ENCODE measurements at regions not wholly inside any gene's neighbourhood (a gene's known extent, or its start where the extent isn't known, plus 50 kb on each side); places are given as distances from the start of the nearest gene placed in this dataset.

DNA sequence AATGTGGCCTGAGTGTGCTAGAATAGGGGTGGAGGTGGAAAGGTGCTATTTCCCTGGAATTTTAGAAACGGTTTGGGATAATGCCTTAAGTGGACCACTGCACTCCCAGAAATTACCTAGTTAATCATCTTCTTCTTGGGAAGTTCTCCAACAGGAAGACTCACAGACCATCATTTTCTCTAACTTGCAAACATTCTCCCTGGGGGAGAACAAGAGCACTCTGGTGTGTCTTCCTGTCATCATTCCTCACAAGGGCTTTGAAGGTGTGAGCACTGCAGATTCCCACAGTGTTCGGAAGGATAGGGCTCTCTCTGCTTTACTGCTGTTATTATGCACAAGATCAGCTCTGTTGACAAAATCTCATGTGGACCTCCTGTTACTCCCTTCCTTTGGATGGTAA lies 54.9 kb upstream of the TSPAN2 start:
- H3K4me1 Mint-ChIP-seq = peaks cover 18% of the 10 kb centered on the region
- no peak overlapping the region for H3K4me3 Mint-ChIP-seq
- ATAC-seq = no peak
- no peaks in the 10 kb centered on the region for H3K9me3 Mint-ChIP-seq
- H3K27ac Mint-ChIP-seq = no peak overlapping the region
- H3K27me3 Mint-ChIP-seq = peaks cover 42% of the 10 kb centered on the region
- no peak for DNase-seq

DNA sequence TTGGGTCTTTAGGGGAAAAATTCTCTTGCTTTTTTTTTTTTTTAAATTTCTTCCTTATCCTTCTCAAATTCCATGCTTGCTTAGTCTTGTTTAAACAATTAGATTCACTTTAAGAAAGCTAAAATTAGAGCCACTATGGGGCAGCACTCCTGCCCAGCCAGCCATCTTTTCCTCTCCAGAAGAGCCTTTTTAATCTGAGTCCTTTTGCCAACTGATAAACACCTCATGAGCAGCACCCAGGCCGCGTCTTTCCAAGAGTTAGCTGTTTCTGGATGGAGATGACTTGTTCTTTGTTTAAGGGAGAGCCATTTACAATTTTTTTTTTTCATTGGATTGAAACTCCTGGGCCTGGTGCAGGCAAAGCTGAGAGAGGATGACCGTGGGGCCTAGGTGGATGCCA lies 53.3 kb upstream of the TSPAN2 start:
- Mint-ChIP-seq H3K4me3 (no peak overlapping the region), H3K4me1 (peaks cover 15% of the 10 kb centered on the region), H3K27me3 (peaks cover 54% of the 10 kb centered on the region), H3K9me3 (no peaks in the 10 kb centered on the region), H3K27ac (peak overlapping the region in 1 of 2 donors; percentile 12)
- DNase-seq = no peak
- ATAC-seq = no peak

DNA sequence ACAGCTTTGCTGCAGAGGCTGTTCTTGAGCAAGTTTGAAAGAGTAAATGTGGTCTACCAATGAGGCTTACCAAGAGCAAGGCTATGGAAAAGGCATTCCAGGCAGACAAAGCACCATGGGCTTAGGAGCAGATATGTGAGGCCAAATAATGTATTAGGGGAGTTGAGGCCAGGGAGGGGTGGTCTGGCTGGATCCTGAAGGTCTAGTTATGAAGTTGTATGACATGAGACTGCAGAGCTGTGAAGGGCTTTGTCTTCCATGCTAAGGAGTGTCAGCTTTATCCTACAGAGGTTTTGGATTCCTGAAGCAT lies 51.8 kb upstream of the TSPAN2 start:
- ATAC-seq = no peak
- Mint-ChIP-seq H3K27me3 (peaks cover 38% of the 10 kb centered on the region), H3K4me3 (no peak overlapping the region)

DNA sequence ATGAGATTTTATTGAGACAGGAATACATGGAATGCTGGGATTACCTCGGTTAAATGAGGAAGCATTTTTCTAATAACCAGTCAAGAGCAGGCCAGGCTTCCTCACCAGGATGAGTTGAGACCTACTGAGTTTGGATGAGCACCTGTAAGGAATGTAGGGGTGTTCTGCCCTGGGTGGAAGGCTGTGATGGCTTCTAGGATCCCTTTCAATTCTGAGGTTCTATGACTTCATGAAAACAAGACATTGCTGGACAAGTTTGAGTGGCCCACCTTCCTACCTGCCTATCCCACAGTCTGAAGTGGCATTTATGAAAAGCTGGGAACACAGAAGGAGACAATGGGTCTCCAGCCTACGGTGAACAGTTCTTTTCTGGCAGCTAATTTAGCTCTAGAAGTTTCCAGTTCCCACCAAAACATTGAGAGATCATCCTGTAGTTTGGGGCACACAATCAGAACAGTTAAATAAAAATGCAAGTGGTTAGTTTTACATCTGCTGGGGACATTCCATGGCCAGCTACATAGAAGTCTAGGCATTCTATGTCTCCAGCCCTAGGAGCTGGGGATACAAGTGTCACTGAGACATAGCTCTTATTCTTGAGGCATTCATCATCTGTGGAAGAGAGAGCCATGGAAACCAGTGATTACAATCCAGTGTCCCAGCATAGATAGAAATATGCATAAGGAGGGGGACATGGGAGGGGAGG lies 51.3 kb upstream of the TSPAN2 start:
- peaks cover 11% of the 10 kb centered on the region for H3K4me1 Mint-ChIP-seq
- DNase-seq (no peak), ATAC-seq (no peak)
- no peaks in the 10 kb centered on the region for H3K9me3 Mint-ChIP-seq
- H3K4me3 Mint-ChIP-seq = no peak overlapping the region
- H3K27me3 Mint-ChIP-seq = peaks cover 34% of the 10 kb centered on the region
- H3K27ac Mint-ChIP-seq = no peak overlapping the region

More for the DNA sequence above, 51.8 kb upstream of the TSPAN2 start:
- DNase-seq = no peak
- peaks cover 12% of the 10 kb centered on the region for H3K4me1 Mint-ChIP-seq
- H3K27ac Mint-ChIP-seq = no peak overlapping the region
- H3K9me3 Mint-ChIP-seq = no peaks in the 10 kb centered on the region

DNA sequence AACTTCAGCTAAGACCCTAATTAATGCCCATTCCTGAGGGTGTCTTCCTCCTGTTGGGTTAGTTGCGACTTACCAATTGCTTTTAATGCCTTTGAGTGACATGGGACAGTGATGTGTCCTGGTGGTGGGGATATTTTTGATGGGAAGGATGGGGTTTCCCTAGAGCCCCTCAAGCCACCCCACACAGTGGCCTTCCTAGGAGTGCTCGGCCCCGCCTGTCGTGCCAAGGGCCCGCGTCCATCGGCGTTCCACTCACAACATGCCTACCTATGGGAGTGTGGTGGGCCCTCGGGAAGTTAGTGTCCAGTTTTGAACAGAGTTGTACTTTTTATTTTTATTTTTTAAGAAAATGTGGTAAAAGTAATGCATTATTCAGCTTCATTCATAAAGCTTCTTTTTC lies 50.1 kb upstream of the TSPAN2 start:
- DNase-seq (no peak), ATAC-seq (no peak)
- Mint-ChIP-seq H3K27ac (no peak overlapping the region), H3K4me3 (peak overlapping the region in 1 of 2 donors; percentile 32), H3K9me3 (no peaks in the 10 kb centered on the region), H3K27me3 (peaks cover 28% of the 10 kb centered on the region), H3K4me1 (peaks cover 4% of the 10 kb centered on the region)

All from stimulated activated naive CD8-positive, alpha-beta T cell treated with anti-CD3 and anti-CD28 coated beads, Interleukin-15, amount 100 ng/mL, for 72 hours (primary cell).